ENCODE measurements at regions not wholly inside any gene's neighbourhood (a gene's known extent, or its start where the extent isn't known, plus 50 kb on each side); places are given as distances from the start of the nearest gene placed in this dataset.

- Histone ChIP-seq H3F3A (ENCODE audit: low read length, unreplicated experiment) (no peaks in the 10 kb centered on the region), H2AFZ (ENCODE audit: low read length) (peak overlapping the region; percentile 72; the same call in 1 of the 2 replicates), H3K4me3 (ENCODE audit: low read length) (peak overlapping the region; percentile 59), H4K20me1 (ENCODE audit: low read length) (no peaks in the 10 kb centered on the region), H3K27me3 (ENCODE audit: low read length) (no peaks in the 10 kb centered on the region), H3K4me2 (ENCODE audit: low read length) (peak overlapping the region; percentile 84), H3K79me2 (ENCODE audit: low read length) (no peaks in the 10 kb centered on the region), H3K9ac (ENCODE audit: low read length) (peak overlapping the region; percentile 87), H3K9me3 (ENCODE audit: low read length) (no peaks in the 10 kb centered on the region), H3K27ac (ENCODE audit: low read length) (peak overlapping the region; percentile 99), H3K36me3 (ENCODE audit: low read depth, low read length) (no peaks in the 10 kb centered on the region), H3K4me1 (ENCODE audit: insufficient read depth, low read length) (peaks cover 37% of the 10 kb centered on the region), H3K9me2 (replicated peaks; ENCODE audit: low read length) (no peaks in the 10 kb centered on the region)
- POLR2A ChIA-PET (ENCODE audit: unreplicated experiment): interaction anchor here (1.0 kb wide), 1 partner anchor 60 kb away, joined by 4 read pairs; the partner anchor contains the start of gene CHST15
- intact Hi-C loops (cut with micrococcal nuclease): loop anchor here (1.0 to 2.0 kb wide), 3 partner anchors 46 to 158 kb away; no protein-coding TSS in a partner anchor
- CTCF ChIA-PET: interaction anchor here (0.7 kb wide), 1 partner anchor 158 kb away, joined by 4 read pairs; no protein-coding TSS in a partner anchor
- ATAC-seq: peak; percentile 77
- TF ChIP-seq EZH2 (IDR thresholded peaks at IDR 0.05; ENCODE audit: low read length, unreplicated experiment): no peak
- TF ChIP-seq CTCF (conservative IDR thresholded peaks at IDR 0.05; ENCODE audit: low read depth, low read length): no peak
- TF ChIP-seq EZH2phosphoT487 (IDR thresholded peaks at IDR 0.05; ENCODE audit: borderline replicate concordance, low read length): no peak
- no TSS peak for BruUV-seq (replicated peaks)
- peak; percentile 95 for DNase-seq
Observed at GRCh38 chr10:124153023-124153826, 59.8 kb upstream of the CHST15 start.

DNA sequence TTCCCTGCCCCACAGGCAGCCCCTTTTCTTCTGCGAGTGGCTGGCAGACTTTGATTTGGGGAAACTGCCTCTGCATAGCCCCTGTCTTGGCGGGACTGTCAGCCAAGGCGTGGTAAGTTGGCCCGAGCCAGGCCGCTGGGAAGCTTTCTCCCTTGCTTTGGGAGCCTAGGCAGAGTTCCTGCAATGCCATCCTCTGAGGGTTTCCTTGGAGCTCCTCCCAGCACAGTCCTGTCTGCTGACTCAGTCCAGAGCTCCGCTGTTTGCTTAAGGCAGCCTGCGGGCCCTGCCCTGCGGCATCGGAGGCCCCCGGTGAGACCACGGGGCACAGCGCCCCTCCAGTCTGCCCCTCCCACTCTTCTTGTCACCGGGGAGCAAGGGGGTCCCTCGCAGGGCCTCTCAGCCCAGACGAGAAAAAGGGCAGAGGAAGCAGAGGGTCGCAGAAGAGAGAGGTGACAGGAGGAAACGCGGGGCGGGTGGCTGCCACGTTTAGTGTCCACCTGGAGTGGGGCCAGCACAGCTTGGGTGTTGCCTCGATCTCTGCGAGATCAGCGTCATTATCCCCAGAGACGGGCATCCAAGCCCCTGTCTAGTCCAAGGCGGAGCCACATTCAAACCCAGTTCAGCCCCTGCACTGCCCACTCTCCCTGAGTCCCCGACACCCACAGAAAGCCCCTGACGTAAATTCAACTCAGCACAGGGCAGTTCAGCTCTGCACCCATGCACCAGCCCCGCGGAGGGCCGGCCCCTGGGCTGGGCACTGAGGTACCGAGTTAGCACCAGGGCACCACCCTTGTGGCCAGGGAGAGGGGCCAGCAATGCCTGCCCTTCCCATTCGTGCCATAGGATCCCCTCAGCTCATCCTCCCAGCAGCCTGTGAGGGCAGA is 59.0 kb upstream of the CHST15 start:
- H3K9me2 ChIP-seq (replicated peaks; ENCODE audit: low read length): no peaks in the 10 kb centered on the region
- H3K27ac ChIP-seq (ENCODE audit: low read length): peak overlapping the region; percentile 99
- H3F3A ChIP-seq (ENCODE audit: low read length, unreplicated experiment): no peaks in the 10 kb centered on the region
- peak overlapping the region; percentile 59 for H3K4me3 ChIP-seq (ENCODE audit: low read length)
- BruUV-seq (replicated peaks): TSS peak; percentile 27
- H3K36me3 ChIP-seq (ENCODE audit: low read depth, low read length): no peaks in the 10 kb centered on the region
- H3K79me2 ChIP-seq (ENCODE audit: low read length): no peaks in the 10 kb centered on the region
- peak overlapping the region; percentile 84 for H3K4me2 ChIP-seq (ENCODE audit: low read length)
- intact Hi-C loops (cut with micrococcal nuclease): loop anchor here (1.0 to 2.0 kb wide), 4 partner anchors 46 to 157 kb away; no protein-coding TSS in a partner anchor
- ChIA-PET POLR2A (ENCODE audit: unreplicated experiment) (interaction anchor here (0.6 to 1.0 kb wide), 5 partner anchors 46 to 132 kb away, joined by 3 to 6 read pairs (median 4); partner anchors contain the start of gene CHST15), CTCF (interaction anchor here (0.6 to 0.9 kb wide), 3 partner anchors 127 to 237 kb away, joined by 3 to 4 read pairs (median 3); no protein-coding TSS in a partner anchor)
- no peaks in the 10 kb centered on the region for H3K27me3 ChIP-seq (ENCODE audit: low read length)
- no peak for TF ChIP-seq CTCF (conservative IDR thresholded peaks at IDR 0.05; ENCODE audit: low read depth, low read length)
- H3K9me3 ChIP-seq (ENCODE audit: low read length): no peaks in the 10 kb centered on the region
- H3K4me1 ChIP-seq (ENCODE audit: insufficient read depth, low read length): peaks cover 37% of the 10 kb centered on the region
- DNase-seq: peak; percentile 80
- peak overlapping the region; percentile 87 for H3K9ac ChIP-seq (ENCODE audit: low read length)
- peak; percentile 73 for ATAC-seq
- H4K20me1 ChIP-seq (ENCODE audit: low read length): no peaks in the 10 kb centered on the region
- peak overlapping the region; percentile 72 for H2AFZ ChIP-seq (ENCODE audit: low read length)
